Left lobe of liver (tissue), 2 donors: ENCODE measurements at regions not wholly inside any gene's neighbourhood (a gene's known extent, or its start where the extent isn't known, plus 50 kb on each side); places are given as distances from the start of the nearest gene placed in this dataset.
A peak's percentile ranks its signal among the peaks of the same experiment; 100 is the strongest.
"Not testable (repeated sequence)": the region's sequence is repeated elsewhere in the genome, so short reads cannot be mapped to it uniquely, and the experiment has no call there.

Experiments
- ATAC-seq: fragments of 200-7000 bp; cut with Tn5 transposase; one replicate; pipeline ENCODE4 v1.9.1; 2020; ENCODE audit warnings: mild to moderate bottlenecking, moderate library complexity
- DNase-seq: peaks from one replicate; pipeline ENCODE4 v3.0.0-alpha.2; 2020; ENCODE audit warnings: low spot score
- donor health status: DM: no; HTN: no; CAD: no; lungs with moderate emphysema.
- donor health status: DM: no; HTN: yes; CAD: no.

DNA sequence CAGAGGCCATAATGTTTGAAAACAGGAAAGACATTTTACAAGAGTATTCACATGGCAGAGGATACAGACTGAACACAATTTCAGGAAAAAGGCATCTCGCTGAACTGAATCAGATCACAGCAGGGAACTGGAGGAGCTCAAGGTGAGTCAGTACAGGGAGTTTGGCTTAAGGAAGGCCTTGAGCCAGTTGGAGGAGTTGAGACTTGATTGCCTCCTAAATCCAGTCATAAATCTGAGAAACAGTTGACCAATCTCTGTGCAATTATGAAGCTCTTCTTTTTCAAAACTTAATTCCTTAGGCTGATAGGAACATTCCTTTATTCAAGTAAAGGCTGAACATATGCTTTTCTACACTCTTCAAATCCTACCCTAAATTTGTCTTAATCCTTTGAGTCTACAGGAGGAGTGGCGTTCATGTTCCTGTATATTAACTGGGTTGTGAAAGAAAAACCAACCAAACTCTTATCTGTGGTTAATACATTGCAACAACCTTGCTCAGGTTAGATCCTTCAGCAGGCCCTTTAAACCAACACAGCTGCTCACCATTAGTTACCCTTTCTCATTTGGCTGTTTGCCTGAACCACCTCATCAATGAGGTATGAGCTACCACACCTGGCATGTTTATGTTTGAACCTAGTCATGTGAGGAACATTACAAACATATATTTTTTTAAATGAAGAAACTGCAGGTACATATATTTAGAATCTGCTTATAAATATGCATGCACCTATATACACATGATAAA, 404.1 kb upstream of the ATP11B start:
- no peak for DNase-seq

DNA sequence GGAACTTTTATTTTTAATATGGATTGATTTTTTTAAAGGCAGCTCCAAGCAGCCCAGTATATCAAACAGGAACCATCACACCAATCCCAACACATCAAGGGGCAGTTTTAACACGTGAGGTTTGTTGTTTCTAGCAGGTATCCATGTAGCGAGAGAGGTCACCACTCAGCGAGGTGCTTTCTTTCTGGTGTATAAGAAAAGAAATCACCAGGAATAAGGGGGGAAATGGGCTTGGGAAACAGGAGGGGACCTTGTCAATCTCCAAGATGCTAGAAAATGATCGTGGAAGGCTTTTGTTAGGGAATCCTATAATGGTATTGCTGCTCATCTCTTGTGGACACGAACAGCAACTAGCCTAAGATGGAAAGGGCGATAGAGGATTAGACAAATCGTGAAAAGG, 402.9 kb upstream of the ATP11B start:
- DNase-seq: no peak

More for the DNA sequence above, 404.1 kb upstream of the ATP11B start:
- ATAC-seq: no peak

DNA sequence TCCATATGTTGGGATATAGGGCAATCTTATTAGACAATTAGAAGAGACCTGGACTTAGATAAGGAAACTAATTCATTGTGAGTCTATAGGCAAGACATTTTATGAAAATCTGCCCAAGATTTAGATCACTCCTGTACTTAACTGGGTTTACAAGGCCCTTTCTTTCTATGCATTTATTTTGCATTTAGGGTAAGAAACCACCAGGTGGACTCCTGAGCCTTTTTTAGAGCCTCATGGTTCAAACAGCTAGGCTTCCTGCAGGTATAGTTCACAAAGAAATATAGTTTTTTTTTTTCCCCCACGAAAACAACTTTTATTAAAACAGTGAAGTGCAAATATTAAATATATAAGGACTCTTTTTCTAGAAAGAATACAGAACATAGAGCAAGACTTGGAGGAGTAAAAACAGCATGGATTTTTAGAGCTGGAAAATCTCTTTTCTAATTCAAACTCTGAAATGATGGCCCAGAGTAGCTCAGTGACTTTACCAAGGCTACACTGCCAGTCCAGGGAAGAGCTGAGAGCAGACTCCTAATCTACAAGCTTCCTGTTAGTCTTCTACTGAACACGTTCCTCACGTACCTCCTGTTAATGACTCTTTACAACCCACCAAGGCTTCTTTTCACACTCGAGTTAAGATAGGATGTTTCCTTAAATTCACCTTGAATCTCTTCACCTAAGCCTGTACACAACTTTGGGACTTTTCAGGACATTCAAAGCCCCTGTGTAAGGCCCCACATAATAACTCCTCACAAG, 400.9 kb upstream of the ATP11B start:
- ATAC-seq: peak; percentile 44
- no peak for DNase-seq

More for the DNA sequence above, 402.9 kb upstream of the ATP11B start:
- ATAC-seq: no peak

DNA sequence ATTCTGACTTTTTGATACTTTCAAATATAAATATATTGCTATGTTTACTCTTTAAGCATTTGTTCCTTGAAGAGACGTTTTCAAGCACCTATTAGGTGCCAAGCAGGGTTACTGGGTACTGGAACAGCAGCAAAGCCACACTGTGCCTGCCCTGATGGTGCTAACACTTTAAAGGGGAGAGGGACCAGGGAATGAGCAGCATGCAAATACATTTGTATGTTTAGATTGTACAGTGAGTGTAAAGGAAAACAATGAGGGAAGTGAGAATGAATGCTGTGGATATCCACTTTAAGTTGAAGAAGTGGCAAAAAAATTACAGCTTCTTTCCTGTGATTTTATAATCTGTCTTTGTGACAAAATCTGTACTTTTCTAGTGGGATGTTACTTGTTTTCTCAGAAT, 400.2 kb upstream of the ATP11B start:
- DNase-seq: no peak
- no peak for ATAC-seq

DNA sequence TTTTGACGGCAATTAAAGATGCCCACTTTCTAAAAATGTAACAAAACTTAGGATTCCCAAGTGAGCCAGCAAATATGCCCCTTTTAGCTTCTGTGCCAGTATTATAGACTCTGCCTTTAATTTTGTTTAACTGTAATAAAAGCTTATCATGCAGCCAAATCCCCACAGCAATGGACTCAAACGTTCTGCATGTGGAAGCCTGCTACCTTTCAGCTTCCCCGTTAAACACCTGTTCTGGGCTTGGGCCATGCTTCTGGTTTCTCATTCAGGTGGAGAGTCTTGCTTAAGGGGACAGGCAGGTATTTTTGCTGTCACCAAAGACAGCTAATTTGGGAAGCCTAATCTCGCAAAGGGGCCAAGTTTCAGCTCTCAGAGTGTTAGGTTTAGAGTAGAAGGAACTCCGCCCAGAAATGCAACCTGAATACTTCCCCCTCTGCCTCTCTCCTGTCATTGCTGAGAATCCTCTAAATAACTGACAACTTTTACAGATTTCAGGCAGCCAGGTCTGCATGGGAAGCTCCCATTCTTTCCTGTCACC, 399.4 kb upstream of the ATP11B start:
- ATAC-seq (no peak), DNase-seq (no peak)

DNA sequence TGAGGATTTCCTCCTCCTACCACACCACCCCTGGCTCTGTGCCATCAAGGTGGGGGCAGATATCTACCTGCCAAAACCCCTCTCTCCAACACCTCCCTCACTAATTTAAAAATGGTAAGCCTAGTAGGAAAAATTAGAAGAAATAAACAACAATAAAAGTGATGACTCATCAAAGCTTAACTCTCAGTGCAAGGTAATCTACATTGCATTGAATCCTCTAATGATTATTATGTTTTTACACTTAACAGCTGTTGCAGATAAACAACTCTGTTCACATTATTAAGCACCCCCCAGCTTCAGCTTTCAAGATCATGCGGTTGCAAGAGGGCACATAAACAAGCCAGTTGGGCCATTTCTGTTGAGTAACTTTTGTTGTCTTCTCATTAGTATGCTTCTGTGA, 396.1 kb upstream of the ATP11B start:
- ATAC-seq (no peak), DNase-seq (no peak)

DNA sequence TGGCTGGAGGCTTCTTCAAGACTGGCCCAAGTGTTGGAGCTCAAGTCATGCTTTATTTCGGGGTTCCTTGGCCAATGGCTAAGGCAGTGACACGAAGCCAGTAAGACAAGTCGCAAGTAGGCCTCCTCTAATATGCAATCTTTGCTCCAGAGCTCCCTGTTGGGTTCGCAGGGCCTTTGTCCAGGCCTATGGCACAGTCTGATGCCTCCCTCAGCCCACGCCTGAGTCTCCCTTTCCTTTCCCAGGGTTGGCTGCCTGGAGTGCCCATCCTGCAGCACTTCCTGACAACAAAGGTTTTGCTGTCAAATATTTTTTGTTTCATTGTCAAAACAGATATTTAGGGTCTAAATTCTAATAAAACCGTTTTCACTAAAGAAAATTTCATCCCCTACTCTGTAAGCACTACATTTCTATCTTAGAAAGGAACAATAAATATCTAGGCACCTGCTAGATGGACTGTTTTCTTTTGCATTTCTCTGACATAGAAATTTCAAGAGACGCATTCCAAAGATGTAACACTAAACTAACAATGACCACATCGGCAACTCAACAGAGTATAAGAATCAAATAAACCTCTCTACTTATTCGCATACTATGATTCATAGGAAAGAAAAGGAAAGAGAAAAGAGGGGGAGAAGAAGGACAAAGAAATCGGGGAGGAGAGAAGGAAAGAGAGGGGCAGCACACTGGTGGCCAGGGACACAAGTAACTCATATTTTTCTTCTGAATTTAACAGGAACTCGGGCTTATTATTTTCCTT, 393.1 kb upstream of the ATP11B start:
- no peak for ATAC-seq
- DNase-seq: no peak

DNA sequence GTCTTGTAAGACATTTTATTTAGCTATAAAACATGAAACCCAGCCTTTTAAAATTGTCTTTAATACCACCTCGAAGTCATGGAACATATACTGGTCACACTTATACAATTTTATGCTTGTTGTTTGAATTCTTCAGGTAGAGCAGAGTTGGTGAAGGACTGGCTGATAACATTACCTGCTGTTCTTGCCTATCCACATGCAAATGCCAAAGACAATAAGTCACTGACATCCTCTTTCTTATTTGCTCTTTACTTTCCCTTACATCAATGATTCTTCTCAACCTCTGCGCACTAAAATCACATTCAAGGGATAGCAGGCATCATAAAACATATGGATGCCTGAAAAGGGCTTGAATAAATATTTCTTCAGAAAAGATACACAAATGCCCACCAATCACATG, 392.5 kb upstream of the ATP11B start:
- ATAC-seq (no peak), DNase-seq (no peak)

DNA sequence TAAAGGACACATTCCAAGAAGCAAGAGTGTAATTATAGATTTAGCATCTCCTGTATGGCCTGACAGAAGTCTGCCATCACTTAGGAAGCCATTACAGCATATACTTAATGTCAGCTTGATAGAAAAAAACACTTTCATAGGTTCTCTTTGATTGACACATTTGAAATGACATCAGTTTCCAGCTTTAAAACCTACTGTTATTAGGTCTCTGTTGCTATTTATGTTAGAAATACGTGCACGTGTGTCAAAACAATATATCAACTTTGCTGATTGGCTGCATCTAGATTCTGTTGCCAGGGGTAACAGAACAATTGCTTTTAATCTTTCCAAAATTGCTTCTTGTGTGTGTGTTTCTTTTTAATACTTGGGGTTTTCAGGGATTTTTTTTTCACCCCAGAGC, 389.3 kb upstream of the ATP11B start:
- DNase-seq: no peak

DNA sequence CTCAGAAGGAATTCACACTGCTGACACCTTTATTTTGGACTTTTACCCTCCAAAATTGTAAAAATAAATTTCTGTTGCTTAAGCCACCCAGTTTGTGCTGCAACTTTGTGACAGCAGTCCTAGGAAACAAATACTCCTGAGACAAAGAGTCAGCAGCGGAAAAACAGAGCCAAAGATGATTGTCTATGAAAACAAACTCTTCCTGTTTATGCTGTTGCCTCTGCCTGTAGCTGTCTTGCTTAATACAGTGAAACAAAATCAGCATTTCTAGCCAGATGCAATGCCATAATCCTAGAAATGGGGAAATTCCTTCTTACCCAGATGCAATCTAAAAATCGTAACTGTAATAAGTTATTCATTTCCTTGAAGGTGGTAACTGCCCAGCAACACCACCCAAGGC, 387.5 kb upstream of the ATP11B start:
- no peak for ATAC-seq
- DNase-seq: no peak

More for the DNA sequence above, 389.3 kb upstream of the ATP11B start:
- ATAC-seq: no peak

DNA sequence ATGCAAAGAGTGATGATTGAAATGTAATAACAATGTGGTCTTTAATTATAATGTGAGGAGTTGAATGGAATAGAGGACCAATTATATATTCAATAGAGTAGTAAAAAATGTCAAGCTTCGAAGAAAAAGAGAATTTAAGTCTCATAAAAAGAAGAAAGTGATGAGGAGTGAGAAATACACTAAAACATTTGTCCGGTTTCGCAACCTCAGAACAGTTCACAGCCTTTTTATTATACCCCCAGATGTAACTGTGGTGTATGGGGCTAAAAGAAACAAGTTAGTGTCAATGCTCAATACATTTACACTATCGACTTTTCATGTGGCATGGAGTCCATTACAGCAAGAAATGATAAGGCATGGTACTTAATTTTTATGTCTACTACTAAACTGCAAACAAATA, 386.5 kb upstream of the ATP11B start:
- no peak for ATAC-seq

DNA sequence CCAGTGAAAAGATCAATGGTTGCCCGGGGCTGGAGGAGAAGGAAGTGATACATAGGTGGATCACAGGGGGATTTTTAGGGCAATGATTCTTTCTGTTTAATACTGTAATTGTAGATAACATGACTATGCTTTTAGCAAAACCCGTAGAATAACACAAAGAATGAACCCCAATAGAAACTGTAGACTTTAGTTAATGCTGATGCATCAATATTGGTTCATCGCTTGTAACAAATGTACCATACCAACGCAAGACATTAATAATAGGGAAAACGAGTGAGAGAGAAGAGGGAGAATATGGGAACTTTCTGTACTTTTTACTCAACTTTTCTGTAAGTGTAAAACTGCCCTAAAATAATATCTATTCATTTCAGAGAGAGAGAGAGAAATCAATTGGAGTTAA, 383.3 kb upstream of the ATP11B start:
- DNase-seq (no peak), ATAC-seq (no peak)

More for the DNA sequence above, 386.5 kb upstream of the ATP11B start:
- DNase-seq: no peak

DNA sequence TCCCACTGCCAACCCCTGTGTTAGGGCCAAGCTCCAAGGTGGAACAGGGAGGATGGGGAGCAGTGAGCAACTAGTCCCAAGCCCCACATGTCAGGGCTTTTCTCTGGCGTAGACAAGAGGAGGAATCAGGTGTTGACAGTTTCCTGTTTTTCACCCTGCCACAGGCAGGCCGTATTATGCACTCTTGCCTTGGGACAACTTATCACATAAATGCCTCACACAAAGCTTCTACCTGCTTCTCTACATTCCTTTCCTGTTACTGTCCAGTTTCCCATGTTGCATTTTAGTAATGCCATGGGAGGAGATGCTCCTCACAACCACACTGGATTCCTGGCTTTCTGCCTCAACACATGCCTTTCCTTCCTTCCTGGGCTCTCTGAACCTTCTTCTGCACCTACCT, 381.2 kb upstream of the ATP11B start:
- DNase-seq (no peak), ATAC-seq (no peak)

DNA sequence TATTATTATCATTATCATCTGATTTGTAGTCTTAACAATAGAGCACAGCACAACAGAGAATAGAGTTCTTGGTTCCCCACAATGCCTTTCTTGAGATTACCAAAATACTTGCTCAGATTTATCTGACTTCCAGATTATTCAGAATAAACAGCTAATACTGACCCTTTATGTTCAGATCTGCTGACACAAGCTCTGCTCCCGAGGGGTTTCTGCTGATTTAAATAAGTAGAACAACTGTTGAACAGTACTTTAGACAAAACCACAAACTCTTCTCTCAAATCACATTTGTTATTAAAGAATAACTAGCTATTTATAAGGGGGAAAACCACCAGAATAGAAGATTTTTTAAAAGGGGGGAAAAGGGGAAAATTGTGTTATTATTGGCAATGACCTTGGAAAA, 380.2 kb upstream of the ATP11B start:
- ATAC-seq: no peak
- DNase-seq: no peak

DNA sequence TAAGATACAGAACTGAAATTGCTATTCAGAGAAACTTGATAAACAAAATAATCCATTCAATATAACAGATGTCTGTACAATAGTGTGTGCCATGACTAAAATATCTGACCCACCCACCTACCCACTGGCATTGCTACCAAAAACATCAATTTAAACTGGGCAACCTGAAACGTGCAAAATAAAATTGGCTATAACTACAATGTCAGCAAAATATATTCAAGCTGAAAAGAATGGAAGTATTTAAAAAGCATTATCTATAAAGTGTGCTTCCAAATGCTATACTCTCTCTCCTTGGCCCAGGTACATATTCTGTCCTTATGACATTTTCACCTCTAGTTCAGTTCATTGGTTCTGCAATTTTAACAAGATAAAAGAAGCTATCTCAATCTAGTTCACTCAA, 379.6 kb upstream of the ATP11B start:
- DNase-seq (no peak), ATAC-seq (no peak)

DNA sequence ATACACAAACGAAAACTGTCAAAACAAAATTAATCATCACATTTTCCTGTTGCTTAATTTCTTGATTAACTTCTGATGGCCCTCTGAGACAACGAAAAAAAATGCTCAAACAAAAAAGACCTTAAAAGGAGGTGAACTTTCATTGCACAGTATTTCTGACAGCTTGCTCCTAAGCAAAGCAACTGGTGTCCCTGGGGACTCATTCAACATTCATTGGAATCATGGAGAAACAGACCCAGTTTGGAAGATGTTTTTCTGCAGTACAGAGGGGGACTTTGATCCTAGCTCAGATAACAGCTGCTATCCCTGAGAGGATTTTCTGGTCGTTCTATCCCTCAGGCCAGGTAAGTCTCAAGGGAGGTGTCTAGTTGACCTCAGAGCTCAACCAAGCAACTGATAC, 378.7 kb upstream of the ATP11B start:
- ATAC-seq (no peak), DNase-seq (no peak)

DNA sequence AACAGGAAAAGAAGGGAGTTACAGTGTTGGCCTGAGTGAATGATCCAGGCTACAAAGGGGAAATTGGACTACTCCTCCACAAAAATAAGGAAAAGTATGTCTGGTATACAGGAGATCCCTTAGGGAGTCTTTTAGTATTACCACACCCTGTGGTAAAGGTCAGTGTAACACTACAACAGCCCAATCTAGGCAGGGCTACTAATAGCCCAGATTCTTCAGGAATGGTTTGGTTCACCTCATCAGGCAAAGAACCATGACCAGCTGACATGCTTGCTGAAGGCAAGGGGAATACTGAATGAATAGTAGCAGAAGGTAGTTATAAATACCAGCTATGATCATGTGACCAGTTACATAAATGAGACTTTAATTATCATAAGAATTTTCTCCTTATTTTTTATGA, 372.6 kb upstream of the ATP11B start:
- DNase-seq: no peak
- ATAC-seq: no peak

DNA sequence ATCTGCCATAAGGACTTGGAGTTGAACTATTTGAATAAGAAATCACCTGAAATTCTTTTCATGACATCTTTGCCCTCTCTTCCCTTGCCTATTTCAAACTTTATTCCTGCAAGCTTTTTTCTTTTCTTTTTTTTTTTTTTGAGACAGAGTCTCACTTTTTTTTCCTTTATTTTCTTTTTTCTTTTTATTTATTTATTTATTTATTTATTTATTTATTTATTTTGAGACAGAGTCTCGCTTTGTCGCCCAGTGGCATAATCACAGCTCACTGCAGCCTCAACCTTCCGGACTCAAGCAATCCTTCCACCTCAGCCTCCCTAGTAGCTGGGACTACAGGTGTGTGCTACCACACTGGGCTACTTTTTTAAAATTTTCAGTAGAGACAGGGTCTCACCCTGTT, 369.3 kb upstream of the ATP11B start:
- ATAC-seq: no peak

DNA sequence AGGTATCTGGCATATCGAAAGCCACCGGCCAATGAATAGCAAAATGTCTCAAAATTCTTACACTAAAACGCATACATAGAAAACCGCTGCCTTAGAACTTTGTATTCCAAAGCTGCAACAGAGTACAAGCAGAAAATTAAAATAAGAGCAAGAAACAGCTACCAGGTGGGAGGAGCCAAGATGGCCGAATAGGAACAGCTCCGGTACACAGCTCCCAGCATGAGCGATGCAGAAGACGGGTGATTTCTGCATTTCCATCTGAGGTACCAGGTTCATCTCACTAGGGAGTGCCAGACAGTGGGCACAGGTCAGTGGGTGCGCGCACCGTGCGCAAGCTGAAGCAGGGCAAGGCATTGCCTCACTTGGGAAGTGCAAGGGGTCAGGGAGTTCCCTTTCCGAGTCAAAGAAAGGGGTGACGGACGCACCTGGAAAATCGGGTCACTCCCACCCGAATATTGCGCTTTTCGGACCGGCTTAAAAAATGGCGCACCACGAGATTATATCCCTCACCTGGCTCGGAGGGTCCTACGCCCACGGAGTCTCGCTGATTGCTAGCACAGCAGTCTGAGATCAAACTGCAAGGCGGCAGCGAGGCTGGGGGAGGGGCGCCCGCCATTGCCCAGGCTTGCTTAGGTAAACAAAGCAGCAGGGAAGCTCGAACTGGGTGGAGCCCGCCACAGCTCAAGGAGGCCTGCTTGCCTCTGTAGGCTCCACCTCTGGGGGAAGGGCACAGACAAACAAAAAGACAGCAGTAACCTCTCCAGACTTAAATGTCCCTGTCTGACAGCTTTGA, 367.2 kb upstream of the ATP11B start:
- ATAC-seq, DNase-seq: not testable (repeated sequence)

More for the DNA sequence above, 369.3 kb upstream of the ATP11B start:
- DNase-seq: no peak

DNA sequence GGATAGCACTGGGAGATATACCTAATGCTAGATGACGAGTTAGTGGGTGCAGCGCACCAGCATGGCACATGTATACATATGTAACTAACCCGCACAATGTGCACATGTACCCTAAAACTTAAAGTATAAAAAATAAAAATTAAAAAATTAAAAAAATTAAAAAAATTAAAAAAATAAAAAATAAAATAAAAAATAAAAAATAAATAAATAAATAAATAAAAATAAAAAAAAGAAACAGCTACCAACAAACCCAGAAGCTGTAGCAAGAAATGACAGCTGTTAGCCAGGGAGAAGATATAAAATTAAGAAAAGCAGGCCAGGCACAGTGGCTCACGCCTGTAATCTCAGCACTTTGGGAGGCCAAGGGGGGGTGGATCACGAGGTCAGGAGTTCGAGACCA, 361.3 kb upstream of the ATP11B start:
- not testable (repeated sequence) for DNase-seq, ATAC-seq

DNA sequence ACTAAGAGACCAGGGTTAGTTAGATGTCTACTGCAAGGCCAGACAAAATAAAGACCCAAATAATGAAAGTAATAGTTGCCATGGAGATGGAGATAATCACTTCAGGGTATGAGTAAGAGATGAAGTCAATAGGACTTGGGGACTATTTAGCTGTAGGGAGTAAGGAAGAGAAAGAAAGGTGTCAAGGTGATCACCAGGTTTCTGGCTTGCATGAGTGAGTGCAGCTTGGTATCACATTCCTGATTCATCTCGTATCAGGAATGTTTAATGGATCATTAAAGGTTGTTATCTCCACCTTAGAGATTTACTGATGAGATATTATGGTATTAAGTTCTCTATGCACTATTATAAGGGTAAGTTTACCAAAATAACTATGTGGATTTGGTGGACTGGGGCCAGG, 357.4 kb upstream of the ATP11B start:
- DNase-seq: no peak
- no peak for ATAC-seq
